MCF 10A (cell line): ENCODE measurements at regions not wholly inside any gene's neighbourhood (a gene's known extent, or its start where the extent isn't known, plus 50 kb on each side); places are given as distances from the start of the nearest gene placed in this dataset.

ENCODE experiments used
- BruUV-seq: library from RNA; stranded (reverse); fragments of 400-500 nt; replicated peaks from 2 replicates; lab custom pipeline; 2021; lab: Mats Ljungman, UMichigan
- CTCF ChIA-PET: fragments of 300-600 bp; sonication (Branson Sonifier 250); formaldehyde crosslinking; extraction: SDS; loops from one replicate; lab custom pipeline; 2021; ENCODE audit warnings: antibody characterized with exemption, inconsistent platforms; lab: Yijun Ruan, JAX
- POLR2A ChIA-PET: fragments of 300-600, 350-650 bp; sonication (Branson Sonifier 250); formaldehyde crosslinking; extraction: SDS; loops from one replicate; lab custom pipeline; 2020; ENCODE audit warnings: antibody characterized with exemption, inconsistent platforms; lab: Yijun Ruan, JAX
- DNase-seq: peaks from one replicate; pipeline ENCODE4 v3.0.0-alpha.2; 2018; ENCODE audit not compliant: unreplicated experiment
- H3K27ac Mint-ChIP-seq: one replicate; pipeline ENCODE4 v1.8.0; 2022; ENCODE audit warnings: mild to moderate bottlenecking, low read depth, mixed read lengths; ENCODE audit not compliant: unreplicated experiment
- H3K27me3 Mint-ChIP-seq: one replicate; pipeline ENCODE4 v1.8.0; 2022; ENCODE audit warnings: mixed read lengths; ENCODE audit not compliant: insufficient read depth, unreplicated experiment
- H3K36me3 Mint-ChIP-seq: one replicate; pipeline ENCODE4 v1.8.0; 2022; ENCODE audit warnings: mild to moderate bottlenecking, moderate library complexity, mixed read lengths; ENCODE audit not compliant: insufficient read depth, unreplicated experiment
- H3K4me1 Mint-ChIP-seq: one replicate; pipeline ENCODE4 v1.8.0; 2022; ENCODE audit warnings: mixed read lengths; ENCODE audit not compliant: insufficient read depth, unreplicated experiment
- H3K4me3 Mint-ChIP-seq: one replicate; pipeline ENCODE4 v1.8.0; 2022; ENCODE audit warnings: mild to moderate bottlenecking, moderate library complexity, mixed read lengths; ENCODE audit not compliant: unreplicated experiment
- H3K9me3 Mint-ChIP-seq: one replicate; pipeline ENCODE4 v1.8.0; 2022; ENCODE audit warnings: mixed read lengths; ENCODE audit not compliant: unreplicated experiment
- CTCF ChIP-seq: fragments of 200-600 bp; IDR thresholded peaks from one replicate; pipeline ENCODE4 v1.8.0; 2022; ENCODE audit warnings: antibody characterized with exemption, mild to moderate bottlenecking; ENCODE audit not compliant: unreplicated experiment
- intact Hi-C: fragments of 100-400 bp; cut with micrococcal nuclease; formaldehyde crosslinking; loops from 2 replicates; pipeline ENCODE4 v1.14.1; 2022

GRCh38 chr3:157754451-157754850 is 251.2 kb upstream of the VEPH1 start:
- TF ChIP-seq CTCF = no peak
- intact Hi-C loops = no loop called here
- Mint-ChIP-seq H3K27me3 (no peaks in the 10 kb centered on the region), H3K36me3 (no peaks in the 10 kb centered on the region), H3K9me3 (no peaks in the 10 kb centered on the region), H3K4me1 (no peaks in the 10 kb centered on the region), H3K27ac (no peak overlapping the region), H3K4me3 (no peak overlapping the region)
- ChIA-PET POLR2A (no interaction called here), CTCF (interaction anchor here (0.6 to 0.7 kb wide), 3 partner anchors 13 to 108 kb away, joined by 3 to 4 read pairs (median 3); no protein-coding TSS in a partner anchor)
- no peak for DNase-seq
- no TSS peak for BruUV-seq

GRCh38 chr3:157753787-157754136 is 250.5 kb upstream of the VEPH1 start:
- Mint-ChIP-seq H3K9me3 (no peaks in the 10 kb centered on the region), H3K4me3 (no peak overlapping the region), H3K36me3 (no peaks in the 10 kb centered on the region), H3K4me1 (no peaks in the 10 kb centered on the region), H3K27me3 (no peaks in the 10 kb centered on the region), H3K27ac (no peak overlapping the region)
- ChIA-PET POLR2A (interaction anchor here (0.7 to 1.0 kb wide), 2 partner anchors 31 to 1047 kb away, joined by 3 read pairs; no protein-coding TSS in a partner anchor), CTCF (no interaction called here)
- intact Hi-C loops = no loop called here
- TF ChIP-seq CTCF = no peak
- no peak for DNase-seq
- BruUV-seq = no TSS peak

- BruUV-seq = no TSS peak
- H3K4me1 Mint-ChIP-seq = no peaks in the 10 kb centered on the region
- TF ChIP-seq CTCF = no peak
- H3K27ac Mint-ChIP-seq = no peak overlapping the region
- POLR2A ChIA-PET = interaction anchor here (0.6 to 1.0 kb wide), 4 partner anchors 32 to 1048 kb away, joined by 3 to 4 read pairs (median 3); no protein-coding TSS in a partner anchor
- H3K9me3 Mint-ChIP-seq = no peaks in the 10 kb centered on the region
- no peak overlapping the region for H3K4me3 Mint-ChIP-seq
- no peak for DNase-seq
- no peaks in the 10 kb centered on the region for H3K36me3 Mint-ChIP-seq
- intact Hi-C loops = no loop called here
- H3K27me3 Mint-ChIP-seq = no peaks in the 10 kb centered on the region
- CTCF ChIA-PET = interaction anchor here (0.6 to 1.0 kb wide), 2 partner anchors 490 to 681 kb away, joined by 3 read pairs; no protein-coding TSS in a partner anchor
Observed at GRCh38 chr3:157752956-157753786, 250.0 kb upstream of the VEPH1 start.

GRCh38 chr3:157752554-157752953 is 249.3 kb upstream of the VEPH1 start:
- Mint-ChIP-seq H3K9me3 (no peaks in the 10 kb centered on the region), H3K27me3 (no peaks in the 10 kb centered on the region), H3K36me3 (no peaks in the 10 kb centered on the region), H3K27ac (no peak overlapping the region), H3K4me1 (no peaks in the 10 kb centered on the region), H3K4me3 (no peak overlapping the region)
- ChIA-PET POLR2A (no interaction called here), CTCF (interaction anchor here (0.6 to 1.0 kb wide), 3 partner anchors 29 to 781 kb away, joined by 3 read pairs; no protein-coding TSS in a partner anchor)
- intact Hi-C loops = no loop called here
- DNase-seq = no peak
- TF ChIP-seq CTCF = no peak
- BruUV-seq = no TSS peak
